GM19463 (cell line): ENCODE measurements at regions not wholly inside any gene's neighbourhood (a gene's known extent, or its start where the extent isn't known, plus 50 kb on each side); places are given as distances from the start of the nearest gene placed in this dataset.

ENCODE experiments used
- ATAC-seq: cut with Tn5 transposase; IDR thresholded peaks from one replicate; pipeline ENCODE4 v1.9.1; 2021; ENCODE audit warnings: mild to moderate bottlenecking, moderate library complexity; ENCODE audit not compliant: unreplicated experiment

DNA sequence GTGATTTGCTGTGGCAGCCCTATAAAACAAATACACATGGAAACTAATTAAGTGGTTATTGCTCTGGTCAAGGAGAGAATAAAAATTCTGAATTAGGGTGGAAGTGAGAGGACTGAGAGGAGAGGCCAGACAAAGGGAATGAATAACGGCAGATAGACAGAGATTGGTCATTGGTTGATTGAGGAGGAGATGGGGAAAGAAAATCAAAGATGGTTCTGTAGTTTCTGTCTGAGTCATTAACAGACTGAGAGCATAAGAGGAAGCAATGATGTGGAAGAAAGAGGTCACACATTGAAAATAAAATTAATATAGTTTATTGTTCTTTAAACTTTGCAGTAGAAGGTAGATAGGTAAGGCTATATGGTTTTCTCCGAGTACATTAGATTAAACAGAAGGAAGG is 469.8 kb downstream of the ACTL7B start:
- ATAC-seq: no peak

DNA sequence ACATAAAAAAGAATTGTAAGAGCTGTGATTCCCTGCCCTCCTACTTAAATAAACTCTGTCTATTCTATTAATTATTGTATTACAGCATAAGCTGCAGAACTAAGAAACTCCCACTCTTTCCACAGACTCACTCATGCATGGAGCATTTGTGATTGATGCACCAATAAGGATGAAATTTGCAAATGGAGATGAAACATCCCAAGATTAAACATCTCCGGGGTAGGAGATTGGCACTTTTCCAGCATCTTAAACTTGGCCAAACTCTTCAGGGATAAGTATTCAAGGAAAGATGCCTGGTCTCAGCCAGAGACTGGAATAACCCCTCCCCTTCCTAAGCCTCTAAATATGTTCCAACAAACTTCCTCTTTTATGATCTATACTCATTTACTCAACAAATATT is 472.0 kb downstream of the ACTL7B start:
- ATAC-seq: no peak

DNA sequence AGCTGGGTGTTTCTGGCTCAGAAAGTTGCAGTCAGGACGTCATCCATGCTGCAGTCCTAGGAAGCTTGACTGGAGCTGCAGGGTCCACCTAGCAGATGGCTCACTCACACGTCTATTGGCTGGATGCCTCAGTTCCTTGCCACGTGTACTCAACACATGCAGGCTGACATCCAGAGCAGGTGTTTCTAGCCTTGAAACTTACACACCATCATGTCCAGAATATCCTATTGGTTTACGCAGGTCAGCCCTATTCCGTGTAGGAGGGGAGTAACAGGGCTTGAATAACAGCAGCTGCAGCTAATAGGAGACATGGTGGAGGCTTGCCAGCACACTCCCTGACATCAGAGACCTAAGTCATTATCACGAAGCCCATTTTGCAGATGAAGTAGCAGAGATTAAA is 473.5 kb downstream of the ACTL7B start:
- no peak for ATAC-seq

DNA sequence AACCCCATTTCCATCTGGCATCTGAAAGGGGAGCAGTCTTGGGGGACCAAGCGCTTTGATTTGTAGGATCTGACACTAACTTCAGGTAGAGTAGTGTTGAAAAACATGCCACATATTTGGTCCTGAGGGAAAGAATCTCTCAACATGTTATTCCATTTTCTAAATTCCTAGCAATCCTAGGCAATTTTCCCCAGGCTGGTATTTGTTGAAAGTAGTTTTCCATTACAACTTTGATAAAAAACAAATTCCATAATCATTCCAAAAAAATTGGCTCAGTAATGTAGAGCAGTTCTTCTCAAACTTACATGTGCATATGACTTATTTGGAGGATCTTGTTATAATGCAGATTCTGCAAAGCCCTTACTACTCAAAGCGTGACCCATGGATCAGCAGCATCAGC is 477.9 kb downstream of the ACTL7B start:
- ATAC-seq: no peak

DNA sequence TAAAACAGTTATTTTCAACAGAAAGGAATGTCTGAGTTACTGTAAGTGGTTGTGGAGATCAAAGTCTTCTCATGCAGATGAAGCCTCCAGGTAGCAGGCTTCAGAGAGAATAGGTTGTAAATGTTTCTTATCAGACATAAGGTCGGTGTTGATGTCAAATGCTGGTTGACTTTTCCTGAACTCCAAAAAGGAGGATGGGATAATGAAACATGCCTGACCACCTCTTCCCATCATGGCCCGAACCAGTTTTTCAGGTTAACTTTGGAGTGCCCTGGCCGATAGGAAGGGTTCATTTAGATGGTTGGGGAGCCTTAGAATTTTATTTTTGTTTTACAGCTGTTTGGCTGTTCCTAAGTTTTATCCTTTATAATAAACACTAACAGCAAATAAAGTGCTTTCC is 478.4 kb downstream of the ACTL7B start:
- ATAC-seq: no peak

DNA sequence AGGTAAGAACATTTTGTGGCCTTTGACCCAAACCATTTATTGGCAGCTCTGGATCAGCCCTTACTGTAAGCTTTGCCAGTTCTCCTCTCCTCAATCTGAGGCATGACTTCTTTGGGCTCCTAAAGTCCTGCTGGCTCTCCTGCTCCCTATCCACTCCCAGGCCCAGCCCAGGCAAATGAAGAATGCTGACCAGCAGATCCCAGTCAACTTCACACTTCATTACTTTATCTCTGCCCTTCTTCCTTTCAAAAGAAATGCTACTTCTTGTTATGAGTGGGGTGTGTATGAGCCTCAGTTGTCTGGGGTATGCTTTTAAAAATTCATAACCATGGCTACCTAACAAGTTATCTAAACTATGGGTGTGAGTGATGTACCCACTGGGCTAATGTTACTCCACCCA is 479.6 kb downstream of the ACTL7B start:
- no peak for ATAC-seq

DNA sequence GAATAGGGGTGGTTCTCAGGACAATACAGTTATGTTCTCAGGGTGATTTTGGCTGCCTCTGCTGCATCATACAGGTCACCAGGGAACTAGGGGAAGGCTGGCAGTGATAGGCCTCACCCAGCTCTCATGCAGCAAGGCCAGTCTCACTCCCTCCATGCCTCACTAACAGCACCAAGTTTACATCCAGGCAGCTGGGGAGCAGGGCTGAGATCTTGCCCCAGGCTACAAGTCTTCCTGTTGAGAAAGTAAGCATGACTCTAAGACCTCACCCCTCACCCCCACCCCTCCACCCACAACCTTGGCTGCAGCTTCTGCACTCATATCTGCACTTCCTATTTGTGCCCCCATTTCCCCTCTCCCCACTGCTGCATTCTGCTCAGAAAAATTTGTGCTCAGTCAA is 481.2 kb downstream of the ACTL7B start:
- no peak for ATAC-seq

DNA sequence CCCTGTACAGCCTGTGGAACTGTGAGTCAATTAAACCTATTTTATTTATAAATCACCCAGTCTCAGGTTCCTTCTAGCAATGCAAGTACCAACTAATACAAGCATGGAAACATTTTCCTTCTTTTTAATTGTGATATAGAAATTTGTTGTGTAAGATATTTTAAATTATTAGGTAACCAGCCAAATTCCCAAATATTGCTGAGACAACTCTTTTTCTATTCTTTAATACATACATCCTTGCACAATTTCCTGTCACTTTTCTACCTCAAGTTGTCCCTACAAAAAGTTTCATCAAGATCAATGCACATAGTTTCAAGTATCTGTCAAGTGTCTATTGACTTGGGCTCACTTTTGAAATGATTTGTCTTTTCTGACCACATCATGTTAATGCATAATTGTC is 488.6 kb downstream of the ACTL7B start:
- ATAC-seq: no peak

DNA sequence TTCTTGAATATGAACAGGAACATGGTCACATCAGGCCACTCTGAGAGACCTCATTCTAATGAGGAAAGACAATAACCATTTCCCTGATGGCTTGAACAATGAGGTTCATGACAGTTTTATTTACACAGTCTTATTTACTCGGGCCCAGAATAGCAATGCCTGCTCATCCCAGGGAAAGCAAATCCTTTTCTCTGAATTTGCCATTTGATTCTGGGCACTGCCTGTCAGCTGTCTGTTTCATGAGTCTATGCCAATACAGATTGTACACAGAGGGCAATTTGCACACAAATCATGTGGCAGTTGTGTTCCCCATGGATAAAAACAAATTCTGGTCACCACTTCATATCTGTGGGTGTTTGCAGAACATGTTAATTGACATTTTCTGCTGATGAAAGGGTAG is 492.5 kb downstream of the ACTL7B start:
- no peak for ATAC-seq

DNA sequence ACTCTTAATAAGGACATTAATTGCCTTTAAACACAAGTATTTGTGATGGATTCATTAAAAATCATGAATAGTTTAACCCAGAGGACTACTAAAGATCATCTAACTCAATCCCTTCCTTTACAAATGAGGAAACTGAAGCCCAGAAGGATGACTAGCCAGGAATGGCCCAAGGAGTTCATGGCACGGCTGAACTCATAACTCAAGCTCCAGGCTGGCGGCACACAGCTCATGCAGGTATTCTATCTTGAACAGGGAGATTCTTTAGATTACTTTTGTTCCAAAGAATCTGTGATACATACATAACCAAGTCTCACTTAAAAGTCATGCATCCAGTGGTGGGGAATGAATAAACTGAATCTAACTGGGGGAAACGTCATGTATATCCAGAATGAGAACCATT is 495.5 kb downstream of the ACTL7B start:
- ATAC-seq: no peak

DNA sequence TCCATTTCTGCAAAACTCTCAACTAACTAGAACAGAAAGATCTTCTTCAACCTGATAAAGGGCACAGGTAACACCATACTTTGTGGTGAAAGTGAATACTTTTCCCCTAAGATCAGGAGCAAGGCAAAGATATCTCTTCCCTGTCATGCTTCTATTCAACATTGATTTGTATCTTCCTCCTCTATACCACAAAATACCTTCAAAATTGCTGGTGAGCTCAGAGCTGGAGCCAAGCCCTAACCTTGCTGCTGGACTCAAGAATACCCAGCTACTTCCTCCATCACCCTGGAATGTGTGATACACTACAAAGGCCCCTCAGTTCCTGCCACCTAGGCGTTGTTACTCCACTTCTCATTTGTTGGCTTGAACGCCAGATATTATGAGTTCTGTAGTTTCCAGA is 499.0 kb downstream of the ACTL7B start:
- ATAC-seq: no peak

DNA sequence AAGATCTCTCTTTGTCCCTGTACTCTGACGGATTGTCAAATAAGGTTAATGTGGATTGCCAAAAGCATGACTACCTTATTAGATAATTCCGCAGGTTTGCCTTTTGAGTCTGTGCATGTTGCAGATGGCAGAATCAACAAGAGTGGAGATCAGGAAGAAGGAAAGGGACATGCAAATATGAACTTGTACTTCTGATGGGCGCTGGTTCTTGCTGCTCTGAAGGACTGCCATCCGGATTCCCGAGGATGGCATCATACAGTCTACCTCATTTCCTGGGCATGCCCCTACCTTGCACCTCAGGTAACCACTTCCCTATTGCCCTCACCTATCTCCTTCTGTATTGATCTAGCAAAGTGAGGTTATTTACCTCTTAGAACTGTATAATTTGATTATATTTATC is 504.2 kb downstream of the ACTL7B start:
- no peak for ATAC-seq

DNA sequence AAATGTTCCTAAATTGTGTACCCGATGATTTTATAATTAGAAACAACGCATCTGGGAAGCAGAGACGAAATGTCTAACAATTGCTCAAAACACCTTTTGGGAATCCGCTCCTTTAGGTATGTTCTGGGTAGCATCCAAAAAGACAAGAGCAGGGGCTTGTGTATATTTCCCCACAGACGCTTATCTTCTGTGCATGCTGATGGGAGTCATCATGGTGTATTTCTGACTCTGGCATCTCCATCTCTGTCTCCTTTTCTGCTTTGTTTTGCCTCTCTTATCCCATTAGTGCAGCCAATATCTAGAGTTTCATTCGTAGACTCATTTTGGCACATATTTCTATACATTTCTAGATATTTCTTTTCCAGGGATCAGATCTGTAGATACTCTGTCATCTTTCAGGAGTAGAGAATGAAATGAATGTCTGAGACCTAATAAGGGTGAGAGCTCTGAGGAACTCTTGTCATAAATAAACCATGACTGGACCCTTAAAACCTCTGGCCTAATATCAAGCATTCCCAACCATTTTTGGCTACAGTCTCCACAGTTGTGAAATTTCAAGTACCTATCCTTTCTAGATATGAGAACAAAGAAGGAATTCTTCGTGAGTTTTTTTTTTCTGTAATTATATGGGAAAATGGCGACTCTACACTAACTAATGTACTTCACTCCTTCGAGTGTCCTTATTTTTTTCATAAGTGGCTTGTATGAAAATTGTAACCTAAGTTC is 508.2 kb downstream of the ACTL7B start:
- no peak for ATAC-seq

DNA sequence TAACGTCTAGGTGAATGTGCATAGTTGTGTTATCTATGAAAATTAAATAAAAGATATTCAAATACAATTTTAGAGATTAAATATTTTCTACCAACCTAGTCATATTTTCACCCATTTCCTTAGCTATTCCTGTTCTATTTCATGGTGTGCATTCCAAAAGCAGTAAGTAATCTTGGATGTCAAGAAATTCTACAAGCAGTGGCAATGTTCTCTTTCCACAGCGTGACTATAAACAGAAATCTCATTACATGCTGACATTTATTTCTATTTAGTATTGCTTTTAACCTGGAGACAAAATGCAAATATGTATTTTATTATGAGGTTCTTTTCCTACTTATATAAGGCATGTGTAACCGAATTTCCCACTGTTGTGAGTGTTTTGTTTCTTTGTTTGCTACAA is 510.0 kb downstream of the ACTL7B start:
- ATAC-seq: no peak

DNA sequence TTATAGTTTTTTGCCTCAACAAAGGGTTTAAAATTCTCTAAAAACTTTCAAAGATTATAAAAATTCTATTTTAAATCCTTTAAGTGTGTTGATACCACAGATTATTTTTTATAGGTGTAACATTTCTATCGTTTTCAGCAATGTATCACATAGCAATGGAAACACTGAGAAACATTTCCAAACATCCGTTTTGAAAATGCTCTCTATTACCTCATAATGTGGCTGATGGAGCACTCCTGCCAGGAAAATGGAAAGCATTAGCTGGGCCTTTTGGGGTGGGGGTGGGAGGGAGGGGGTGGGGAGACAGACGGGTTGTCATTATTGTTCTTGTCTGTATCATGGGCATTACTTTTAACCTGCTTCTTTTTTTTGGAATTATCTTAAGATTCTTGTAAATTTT is 516.5 kb downstream of the ACTL7B start:
- no peak for ATAC-seq

DNA sequence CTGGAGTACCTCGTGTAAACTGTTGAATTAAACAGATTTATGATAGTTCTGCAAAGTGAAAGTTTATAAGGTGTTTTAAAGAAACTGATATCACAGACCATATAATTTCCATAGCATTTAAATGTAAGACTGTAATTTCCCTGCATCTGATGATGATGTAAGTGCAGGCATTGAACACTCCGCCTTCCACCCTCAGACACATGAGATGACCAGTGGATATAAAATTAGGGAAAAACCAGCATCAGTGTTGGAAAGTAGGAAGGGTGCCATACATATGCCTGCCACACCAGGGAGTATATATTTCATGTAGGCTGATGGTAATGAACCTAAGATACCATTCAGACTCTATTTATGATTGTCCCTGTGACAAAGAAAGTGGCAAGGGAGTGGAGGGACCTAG is 519.2 kb downstream of the ACTL7B start:
- ATAC-seq: no peak

DNA sequence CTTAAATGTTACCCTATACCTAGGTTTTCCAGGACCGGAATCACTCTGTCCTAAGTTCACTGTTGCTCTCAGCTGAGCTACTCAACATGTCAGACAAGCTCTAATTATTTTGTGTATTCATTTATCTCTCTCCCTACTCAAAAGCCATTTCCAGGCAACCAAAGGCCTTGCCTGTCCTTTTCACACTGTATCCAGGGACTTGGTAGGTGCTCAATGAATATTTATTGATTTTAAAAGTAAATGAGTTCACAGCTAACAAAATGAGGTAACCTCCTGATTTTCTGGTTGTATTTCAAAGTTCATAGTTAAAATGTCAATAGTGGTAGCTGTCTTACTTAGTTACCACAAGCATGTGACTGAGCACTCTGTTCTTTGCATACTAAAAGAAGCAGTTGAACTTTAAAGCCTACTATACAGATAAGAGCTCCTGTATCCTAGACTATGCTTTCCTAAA is 522.2 kb downstream of the ACTL7B start:
- no peak for ATAC-seq

DNA sequence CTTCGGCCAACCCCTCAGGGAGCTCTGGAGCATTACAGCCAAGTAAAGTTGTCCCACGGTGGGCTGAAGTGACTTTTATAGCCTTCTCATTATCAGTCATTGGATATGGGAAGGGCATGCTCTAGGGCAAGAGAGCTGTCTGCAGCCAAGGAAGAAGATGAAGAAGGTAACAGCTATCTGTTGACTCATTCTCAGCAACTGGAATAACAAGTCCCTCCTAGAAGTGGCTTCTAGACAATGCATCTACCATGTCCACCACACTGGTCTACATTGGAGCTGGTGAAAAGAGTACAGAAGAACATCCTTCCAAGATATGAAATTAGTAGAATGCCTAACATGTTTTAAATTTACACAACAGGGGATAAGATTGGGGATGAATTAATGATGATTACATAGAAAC is 524.2 kb downstream of the ACTL7B start:
- no peak for ATAC-seq

DNA sequence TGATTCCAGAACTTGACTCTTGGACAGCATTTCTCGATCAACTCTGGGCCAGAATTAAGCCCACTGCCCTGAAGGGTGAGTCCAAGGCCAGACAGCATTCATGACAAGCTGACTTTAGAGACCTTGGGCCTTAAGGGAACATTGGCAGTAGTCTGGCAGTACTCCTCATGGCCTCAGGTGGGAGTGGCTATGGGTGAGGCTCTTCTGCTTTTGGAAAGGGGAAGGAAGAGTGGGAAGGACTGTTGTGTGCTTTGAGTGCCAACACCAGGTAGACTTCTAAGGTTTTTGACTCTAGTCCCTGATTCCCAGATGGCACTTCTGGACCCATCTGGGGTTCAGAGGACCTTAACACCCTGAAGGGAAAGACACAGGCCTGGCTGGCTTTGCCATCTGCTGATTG is 530.4 kb downstream of the ACTL7B start:
- no peak for ATAC-seq

DNA sequence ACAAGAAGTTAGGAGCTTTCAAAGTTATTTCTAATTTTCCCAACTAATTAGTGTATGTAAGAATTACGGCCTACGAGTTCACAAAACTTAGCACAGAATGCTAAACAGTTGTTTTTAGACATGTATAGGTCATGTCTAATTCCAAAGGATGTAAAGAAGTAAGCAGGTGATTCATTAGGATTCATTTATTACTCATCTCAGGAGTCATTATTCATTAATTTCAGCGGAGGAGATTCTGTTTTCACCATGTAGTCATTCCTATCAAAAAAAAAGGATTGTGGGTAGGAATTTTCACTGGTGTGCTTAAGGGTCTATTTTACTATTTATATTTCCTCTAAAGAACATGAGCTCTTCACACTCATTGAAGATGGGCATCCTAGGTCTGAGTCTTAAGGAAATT is 532.2 kb downstream of the ACTL7B start:
- ATAC-seq: no peak

DNA sequence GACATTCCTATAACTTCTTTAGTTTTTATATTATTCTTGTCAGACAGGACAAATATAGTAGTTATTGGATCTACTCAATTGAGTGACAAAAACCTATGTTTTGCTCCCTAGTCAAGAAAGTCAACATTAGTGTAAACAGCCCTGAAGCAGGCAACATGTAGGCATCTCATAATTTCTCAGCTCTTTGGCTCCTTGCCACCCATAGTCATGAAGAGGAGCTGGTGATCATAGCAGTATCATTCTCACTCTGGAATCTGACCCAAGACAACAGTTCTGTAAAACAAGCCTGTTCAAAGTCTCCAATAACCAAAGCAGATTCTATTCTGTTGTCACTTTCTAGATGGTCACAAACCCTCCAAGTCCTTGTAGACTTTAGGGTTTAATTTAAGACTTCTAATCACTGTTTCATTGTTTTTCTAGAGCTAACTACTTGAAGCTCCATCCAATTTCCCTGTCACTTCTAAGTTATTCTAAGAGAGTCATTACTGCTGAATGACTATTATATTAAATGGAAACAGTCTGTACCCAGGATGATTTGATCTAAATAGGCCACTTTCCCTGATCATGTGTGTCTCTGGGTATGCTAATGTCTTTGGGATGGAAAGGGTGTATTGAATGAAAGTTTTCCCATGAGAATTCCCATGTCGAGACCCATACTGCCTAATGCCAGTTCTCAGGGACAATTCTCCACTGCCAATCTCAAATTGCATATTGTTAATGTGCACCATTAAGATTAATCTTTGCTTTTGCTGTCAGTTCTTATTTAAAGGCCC is 533.3 kb downstream of the ACTL7B start:
- no peak for ATAC-seq

DNA sequence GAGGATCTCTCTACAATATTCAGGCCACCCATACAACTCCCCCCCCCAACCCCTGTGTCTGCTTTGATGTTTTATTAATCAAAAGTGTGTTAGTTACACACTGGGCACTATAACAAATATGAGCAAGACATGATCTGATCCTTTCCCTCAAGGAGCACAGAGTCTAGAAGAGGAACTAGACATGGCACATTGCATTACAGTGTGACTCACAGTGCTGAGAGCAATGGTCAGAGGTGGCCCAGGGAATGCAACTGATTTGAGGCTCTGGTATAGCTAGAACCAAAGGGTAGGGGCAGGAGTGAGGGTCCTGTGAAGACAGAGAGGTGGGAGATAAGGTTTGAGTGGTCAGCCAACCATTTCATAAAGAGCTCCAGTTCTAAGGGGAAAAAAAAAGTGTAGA is 539.2 kb downstream of the ACTL7B start:
- ATAC-seq: no peak

DNA sequence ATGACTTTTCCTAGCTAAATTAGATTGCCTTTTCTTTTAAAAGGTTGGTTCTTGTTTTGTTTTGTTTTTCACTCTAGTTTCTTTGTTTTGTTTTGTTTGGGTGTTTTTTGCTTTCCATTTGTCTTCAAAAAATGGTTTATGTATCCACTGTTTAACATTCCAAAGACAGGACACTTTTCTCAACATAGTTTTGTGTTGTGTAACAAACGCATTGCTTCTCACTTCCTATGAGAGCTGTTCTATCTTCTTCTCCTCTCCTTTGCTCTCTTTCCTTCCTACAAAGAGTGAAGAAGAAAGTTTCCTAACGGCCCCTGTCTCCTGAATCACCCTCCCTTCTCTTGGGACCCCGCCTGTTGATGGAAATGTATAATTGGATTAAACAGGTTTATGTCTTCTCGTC is 539.7 kb downstream of the ACTL7B start:
- ATAC-seq: no peak
